ENCODE measurements at regions not wholly inside any gene's neighbourhood (a gene's known extent, or its start where the extent isn't known, plus 50 kb on each side); places are given as distances from the start of the nearest gene placed in this dataset.
"Not testable (repeated sequence)": the region's sequence is repeated elsewhere in the genome, so short reads cannot be mapped to it uniquely, and the experiment has no call there.

GRCh38 chr14:86770186-86770585 lies 1222.8 kb downstream of the GALC start:
- 89% methylated on average over 3 of the region's 3 CpGs for WGBS
- no peak for ATAC-seq
- no peak overlapping the region for H3K4me3 ChIP-seq (ENCODE audit: low read length)

GRCh38 chr14:86766469-86766868 lies 1226.5 kb downstream of the GALC start:
- Histone ChIP-seq H3K4me3 (ENCODE audit: low read length) (no peak overlapping the region), H3K27me3 (ENCODE audit: control insufficient read depth, insufficient read depth) (no peaks in the 10 kb centered on the region), H3K27ac (ENCODE audit: low read length) (no peak overlapping the region), H3K9me3 (ENCODE audit: control insufficient read depth, low read length) (no peaks in the 10 kb centered on the region), H3K4me1 (ENCODE audit: control insufficient read depth, insufficient read depth, low read length) (no peaks in the 10 kb centered on the region)
- DNase-seq (no peak), ATAC-seq (no peak)
- intact Hi-C loops (cut with DNase I), result no loop called here
- 81% methylated on average over 4 of the region's 4 CpGs for WGBS

More at GRCh38 chr14:86770186-86770585, 1222.8 kb downstream of the GALC start:
- no peak overlapping the region for H3K27ac ChIP-seq (ENCODE audit: low read length)
- no peaks in the 10 kb centered on the region for H3K27me3 ChIP-seq (ENCODE audit: control insufficient read depth, insufficient read depth)
- no peak for DNase-seq
- H3K4me1 ChIP-seq (ENCODE audit: control insufficient read depth, insufficient read depth, low read length), result no peaks in the 10 kb centered on the region
- intact Hi-C loops (cut with DNase I), result no loop called here
- H3K9me3 ChIP-seq (ENCODE audit: control insufficient read depth, low read length), result no peaks in the 10 kb centered on the region

GRCh38 chr14:86761611-86762010 lies 1231.4 kb downstream of the GALC start:
- H3K27ac ChIP-seq (ENCODE audit: low read length), result no peak overlapping the region
- no peak overlapping the region for H3K4me3 ChIP-seq (ENCODE audit: low read length)
- 88% methylated on average over 6 of the region's 6 CpGs for WGBS
- intact Hi-C loops (cut with DNase I), result no loop called here
- no peaks in the 10 kb centered on the region for H3K27me3 ChIP-seq (ENCODE audit: control insufficient read depth, insufficient read depth)
- no peaks in the 10 kb centered on the region for H3K4me1 ChIP-seq (ENCODE audit: control insufficient read depth, insufficient read depth, low read length)
- H3K9me3 ChIP-seq (ENCODE audit: control insufficient read depth, low read length), result no peaks in the 10 kb centered on the region
- no peak for ATAC-seq
- DNase-seq, result no peak

GRCh38 chr14:86756521-86757190 lies 1226.7 kb downstream of the FLRT2 start:
- Histone ChIP-seq H3K27me3 (ENCODE audit: control insufficient read depth, insufficient read depth) (no peaks in the 10 kb centered on the region), H3K4me3 (ENCODE audit: low read length) (no peak overlapping the region), H3K9me3 (ENCODE audit: control insufficient read depth, low read length) (no peaks in the 10 kb centered on the region), H3K4me1 (ENCODE audit: control insufficient read depth, insufficient read depth, low read length) (no peaks in the 10 kb centered on the region), H3K27ac (ENCODE audit: low read length) (no peak overlapping the region)
- WGBS, result 73% methylated on average over 7 of the region's 7 CpGs
- intact Hi-C loops (cut with DNase I), result no loop called here
- ATAC-seq (no peak), DNase-seq (no peak)

- DNase-seq; intact Hi-C loops (cut with DNase I); H3K27me3 ChIP-seq (ENCODE audit: control insufficient read depth, insufficient read depth); H3K4me3 ChIP-seq (ENCODE audit: low read length); ATAC-seq; H3K9me3 ChIP-seq (ENCODE audit: control insufficient read depth, low read length); H3K4me1 ChIP-seq (ENCODE audit: control insufficient read depth, insufficient read depth, low read length); H3K27ac ChIP-seq (ENCODE audit: low read length): not testable (repeated sequence)
- 79% methylated on average over 4 of the region's 4 CpGs for WGBS
Measured at GRCh38 chr14:86750488-86750887, 1220.5 kb downstream of the FLRT2 start.

- Histone ChIP-seq H3K27ac (ENCODE audit: low read length) (no peak overlapping the region), H3K4me1 (ENCODE audit: control insufficient read depth, insufficient read depth, low read length) (no peaks in the 10 kb centered on the region), H3K9me3 (ENCODE audit: control insufficient read depth, low read length) (no peaks in the 10 kb centered on the region), H3K27me3 (ENCODE audit: control insufficient read depth, insufficient read depth) (no peaks in the 10 kb centered on the region), H3K4me3 (ENCODE audit: low read length) (no peak overlapping the region)
- intact Hi-C loops (cut with DNase I), result no loop called here
- no peak for DNase-seq
- ATAC-seq, result no peak
Measured at GRCh38 chr14:86739761-86740160, 1209.8 kb downstream of the FLRT2 start.

GRCh38 chr14:86731427-86731826 lies 1201.5 kb downstream of the FLRT2 start:
- H3K27me3 ChIP-seq (ENCODE audit: control insufficient read depth, insufficient read depth); H3K27ac ChIP-seq (ENCODE audit: low read length); H3K9me3 ChIP-seq (ENCODE audit: control insufficient read depth, low read length); H3K4me1 ChIP-seq (ENCODE audit: control insufficient read depth, insufficient read depth, low read length); H3K4me3 ChIP-seq (ENCODE audit: low read length); ATAC-seq; DNase-seq; intact Hi-C loops (cut with DNase I): not testable (repeated sequence)
- 76% methylated on average over 2 of the region's 2 CpGs for WGBS

GRCh38 chr14:86723254-86723624 lies 1193.3 kb downstream of the FLRT2 start:
- Histone ChIP-seq H3K4me1 (ENCODE audit: control insufficient read depth, insufficient read depth, low read length) (no peaks in the 10 kb centered on the region), H3K9me3 (ENCODE audit: control insufficient read depth, low read length) (no peaks in the 10 kb centered on the region), H3K27me3 (ENCODE audit: control insufficient read depth, insufficient read depth) (no peaks in the 10 kb centered on the region), H3K4me3 (ENCODE audit: low read length) (no peak overlapping the region), H3K27ac (ENCODE audit: low read length) (no peak overlapping the region)
- DNase-seq, result no peak
- no peak for ATAC-seq
- intact Hi-C loops (cut with DNase I), result no loop called here

- no peak overlapping the region for H3K27ac ChIP-seq (ENCODE audit: low read length)
- no peaks in the 10 kb centered on the region for H3K9me3 ChIP-seq (ENCODE audit: control insufficient read depth, low read length)
- ATAC-seq (no peak), DNase-seq (no peak)
- 91% methylated on average over 2 of the region's 2 CpGs for WGBS
- no peaks in the 10 kb centered on the region for H3K4me1 ChIP-seq (ENCODE audit: control insufficient read depth, insufficient read depth, low read length)
- intact Hi-C loops (cut with DNase I), result no loop called here
- H3K27me3 ChIP-seq (ENCODE audit: control insufficient read depth, insufficient read depth), result no peaks in the 10 kb centered on the region
- H3K4me3 ChIP-seq (ENCODE audit: low read length), result no peak overlapping the region
Measured at GRCh38 chr14:86722612-86723253, 1192.8 kb downstream of the FLRT2 start.

GRCh38 chr14:86714575-86714974 lies 1184.6 kb downstream of the FLRT2 start:
- H3K4me3 ChIP-seq (ENCODE audit: low read length), result no peak overlapping the region
- DNase-seq (no peak), ATAC-seq (no peak)
- intact Hi-C loops (cut with DNase I), result no loop called here
- H3K4me1 ChIP-seq (ENCODE audit: control insufficient read depth, insufficient read depth, low read length), result no peaks in the 10 kb centered on the region
- H3K27me3 ChIP-seq (ENCODE audit: control insufficient read depth, insufficient read depth), result no peaks in the 10 kb centered on the region
- no peak overlapping the region for H3K27ac ChIP-seq (ENCODE audit: low read length)
- no peaks in the 10 kb centered on the region for H3K9me3 ChIP-seq (ENCODE audit: control insufficient read depth, low read length)

- ATAC-seq, result no peak
- intact Hi-C loops (cut with DNase I), result no loop called here
- 85% methylated on average over 2 of the region's 2 CpGs for WGBS
Measured at GRCh38 chr14:86714153-86714552, 1184.2 kb downstream of the FLRT2 start.

GRCh38 chr14:86712727-86713126 lies 1182.8 kb downstream of the FLRT2 start:
- intact Hi-C loops (cut with DNase I), result no loop called here
- Histone ChIP-seq H3K4me3 (ENCODE audit: low read length) (no peak overlapping the region), H3K27ac (ENCODE audit: low read length) (no peak overlapping the region), H3K27me3 (ENCODE audit: control insufficient read depth, insufficient read depth) (no peaks in the 10 kb centered on the region), H3K4me1 (ENCODE audit: control insufficient read depth, insufficient read depth, low read length) (no peaks in the 10 kb centered on the region), H3K9me3 (ENCODE audit: control insufficient read depth, low read length) (no peaks in the 10 kb centered on the region)
- ATAC-seq (no peak), DNase-seq (no peak)
- WGBS, result 40% methylated on average over 4 of the region's 4 CpGs

More at GRCh38 chr14:86714153-86714552, 1184.2 kb downstream of the FLRT2 start:
- H3K9me3 ChIP-seq (ENCODE audit: control insufficient read depth, low read length), result no peaks in the 10 kb centered on the region
- no peaks in the 10 kb centered on the region for H3K4me1 ChIP-seq (ENCODE audit: control insufficient read depth, insufficient read depth, low read length)
- DNase-seq, result no peak
- no peak overlapping the region for H3K27ac ChIP-seq (ENCODE audit: low read length)
- H3K27me3 ChIP-seq (ENCODE audit: control insufficient read depth, insufficient read depth), result no peaks in the 10 kb centered on the region
- no peak overlapping the region for H3K4me3 ChIP-seq (ENCODE audit: low read length)
